T1000 (cell line): ENCODE measurements at regions not wholly inside any gene's neighbourhood (a gene's known extent, or its start where the extent isn't known, plus 50 kb on each side); places are given as distances from the start of the nearest gene placed in this dataset.

Experiments
- DNase-seq: peaks from one replicate; lab custom pipeline; 2025; ENCODE audit warnings: mixed read lengths; lab: John Stamatoyannopoulos, UW

GRCh38 chr9:82216435-82216834, 227.9 kb downstream of the SPATA31D1 start:
- DNase-seq, result no peak

- no peak for DNase-seq
Measured at GRCh38 chr9:82223442-82223841, 234.9 kb downstream of the SPATA31D1 start.

GRCh38 chr9:82231411-82231810, 242.8 kb downstream of the SPATA31D1 start:
- DNase-seq, result no peak

- DNase-seq, result no peak
Measured at GRCh38 chr9:82234160-82234943, 245.8 kb downstream of the SPATA31D1 start.

GRCh38 chr9:82242285-82242963, 253.9 kb downstream of the SPATA31D1 start:
- DNase-seq, result no peak

GRCh38 chr9:82247318-82247717, 258.7 kb downstream of the SPATA31D1 start:
- DNase-seq, result no peak

GRCh38 chr9:82252116-82252515, 263.5 kb downstream of the SPATA31D1 start:
- no peak for DNase-seq

- no peak for DNase-seq
Measured at GRCh38 chr9:82254646-82255367, 266.2 kb downstream of the SPATA31D1 start.

- no peak for DNase-seq
Measured at GRCh38 chr9:82255481-82256176, 267.1 kb downstream of the SPATA31D1 start.

GRCh38 chr9:82260691-82261090, 272.1 kb downstream of the SPATA31D1 start:
- no peak for DNase-seq

GRCh38 chr9:82263619-82264018, 275.0 kb downstream of the SPATA31D1 start:
- DNase-seq, result no peak

- DNase-seq, result no peak
Measured at GRCh38 chr9:82271106-82271561, 282.6 kb downstream of the SPATA31D1 start.

GRCh38 chr9:82273121-82273520, 284.5 kb downstream of the SPATA31D1 start:
- DNase-seq, result no peak

- no peak for DNase-seq
Measured at GRCh38 chr9:82275258-82275927, 286.8 kb downstream of the SPATA31D1 start.

GRCh38 chr9:82281066-82281465, 292.5 kb downstream of the SPATA31D1 start:
- no peak for DNase-seq

- no peak for DNase-seq
Measured at GRCh38 chr9:82284758-82285157, 296.2 kb downstream of the SPATA31D1 start.

GRCh38 chr9:82295181-82295580, 306.6 kb downstream of the SPATA31D1 start:
- DNase-seq, result no peak

GRCh38 chr9:82299870-82300269, 311.3 kb downstream of the SPATA31D1 start:
- DNase-seq, result no peak

GRCh38 chr9:82302968-82303655, 314.5 kb downstream of the SPATA31D1 start:
- DNase-seq, result no peak

GRCh38 chr9:82308836-82309235, 320.3 kb downstream of the SPATA31D1 start:
- DNase-seq, result no peak

- no peak for DNase-seq
Measured at GRCh38 chr9:82313697-82314096, 325.1 kb downstream of the SPATA31D1 start.
